Fibroblast of villous mesenchyme (primary cell): ENCODE measurements at regions not wholly inside any gene's neighbourhood (a gene's known extent, or its start where the extent isn't known, plus 50 kb on each side); places are given as distances from the start of the nearest gene placed in this dataset.
A peak's percentile ranks its signal among the peaks of the same experiment; 100 is the strongest.

ENCODE experiments used
- DNase-seq: peaks from one replicate; pipeline ENCODE4 v3.0.0-alpha.2; 2010; ENCODE audit warnings: low read depth
- H3K4me3 ChIP-seq: 2 replicates; pipeline ENCODE4 v1.5.1; 2011; ENCODE audit warnings: low read depth, mild to moderate bottlenecking, low read length
- TF ChIP-seq, protein P1 (sequence below): IDR thresholded peaks from 2 replicates; pipeline ENCODE4 v1.5.1; 2012; ENCODE audit warnings: low read depth, mild to moderate bottlenecking, low read length; ENCODE audit not compliant: insufficient read depth

DNA sequence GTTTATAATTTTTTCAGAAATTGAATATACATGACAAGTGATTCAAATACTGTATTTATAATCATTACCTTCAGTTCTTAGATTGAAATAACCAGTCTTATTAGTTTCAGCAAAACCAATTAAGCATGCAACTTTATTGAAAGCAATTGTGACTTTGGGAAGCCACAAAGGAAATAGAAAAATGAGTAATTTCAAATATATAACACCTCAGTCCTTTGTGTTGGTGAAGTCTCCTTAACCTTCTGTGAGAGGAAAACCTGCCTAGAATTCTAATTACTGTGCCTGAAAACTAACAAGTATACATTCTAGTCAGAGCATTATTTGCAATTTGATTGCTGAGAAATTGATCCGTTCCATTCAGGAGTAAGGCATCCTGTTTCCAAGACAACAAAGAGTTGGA, 95.8 kb downstream of the S1PR1 start:
- TF ChIP-seq, protein P1, sequence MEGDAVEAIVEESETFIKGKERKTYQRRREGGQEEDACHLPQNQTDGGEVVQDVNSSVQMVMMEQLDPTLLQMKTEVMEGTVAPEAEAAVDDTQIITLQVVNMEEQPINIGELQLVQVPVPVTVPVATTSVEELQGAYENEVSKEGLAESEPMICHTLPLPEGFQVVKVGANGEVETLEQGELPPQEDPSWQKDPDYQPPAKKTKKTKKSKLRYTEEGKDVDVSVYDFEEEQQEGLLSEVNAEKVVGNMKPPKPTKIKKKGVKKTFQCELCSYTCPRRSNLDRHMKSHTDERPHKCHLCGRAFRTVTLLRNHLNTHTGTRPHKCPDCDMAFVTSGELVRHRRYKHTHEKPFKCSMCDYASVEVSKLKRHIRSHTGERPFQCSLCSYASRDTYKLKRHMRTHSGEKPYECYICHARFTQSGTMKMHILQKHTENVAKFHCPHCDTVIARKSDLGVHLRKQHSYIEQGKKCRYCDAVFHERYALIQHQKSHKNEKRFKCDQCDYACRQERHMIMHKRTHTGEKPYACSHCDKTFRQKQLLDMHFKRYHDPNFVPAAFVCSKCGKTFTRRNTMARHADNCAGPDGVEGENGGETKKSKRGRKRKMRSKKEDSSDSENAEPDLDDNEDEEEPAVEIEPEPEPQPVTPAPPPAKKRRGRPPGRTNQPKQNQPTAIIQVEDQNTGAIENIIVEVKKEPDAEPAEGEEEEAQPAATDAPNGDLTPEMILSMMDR, result no peak
- H3K4me3 ChIP-seq, result no peak overlapping the region
- DNase-seq, result no peak

DNA sequence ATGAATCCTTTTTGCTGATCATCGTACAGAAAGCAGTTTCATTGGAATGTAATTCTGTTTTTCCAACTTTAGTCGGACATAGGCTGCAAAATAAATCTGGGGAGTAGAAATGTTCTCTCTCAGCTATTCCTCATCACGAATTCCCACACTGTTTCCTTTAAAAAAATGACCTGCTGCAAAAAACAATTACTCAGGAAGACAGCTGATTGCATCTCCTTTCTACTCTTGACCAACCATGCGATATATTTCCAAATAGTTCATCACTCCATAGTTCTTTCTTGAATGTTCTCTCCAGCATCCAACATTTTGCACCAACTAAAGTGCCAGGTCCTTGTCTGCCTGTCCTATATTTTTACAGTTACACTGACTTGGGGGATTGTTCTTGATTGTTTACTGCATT, 96.4 kb downstream of the S1PR1 start:
- TF ChIP-seq, protein P1, result no peak
- no peak overlapping the region for H3K4me3 ChIP-seq
- no peak for DNase-seq

DNA sequence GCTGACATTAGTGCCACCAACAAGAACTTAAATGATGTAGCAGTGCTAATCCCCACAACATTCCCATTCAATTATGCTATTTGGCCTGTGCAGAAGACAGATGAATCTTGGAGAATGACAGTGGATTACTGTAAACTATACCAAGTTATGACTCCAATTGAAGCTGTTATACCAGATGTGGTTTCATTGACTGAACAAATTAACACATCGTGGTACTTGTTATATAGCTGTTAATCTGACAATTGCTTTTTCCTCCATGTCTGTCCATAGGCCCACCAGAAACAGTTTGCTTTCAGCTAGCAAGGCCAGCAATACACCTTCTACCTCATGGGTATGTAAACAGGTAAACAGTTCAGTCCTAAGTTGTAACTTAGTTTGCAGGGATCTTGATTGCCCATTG, 101.1 kb downstream of the S1PR1 start:
- DNase-seq, result no peak
- TF ChIP-seq, protein P1, result no peak
- no peak overlapping the region for H3K4me3 ChIP-seq

DNA sequence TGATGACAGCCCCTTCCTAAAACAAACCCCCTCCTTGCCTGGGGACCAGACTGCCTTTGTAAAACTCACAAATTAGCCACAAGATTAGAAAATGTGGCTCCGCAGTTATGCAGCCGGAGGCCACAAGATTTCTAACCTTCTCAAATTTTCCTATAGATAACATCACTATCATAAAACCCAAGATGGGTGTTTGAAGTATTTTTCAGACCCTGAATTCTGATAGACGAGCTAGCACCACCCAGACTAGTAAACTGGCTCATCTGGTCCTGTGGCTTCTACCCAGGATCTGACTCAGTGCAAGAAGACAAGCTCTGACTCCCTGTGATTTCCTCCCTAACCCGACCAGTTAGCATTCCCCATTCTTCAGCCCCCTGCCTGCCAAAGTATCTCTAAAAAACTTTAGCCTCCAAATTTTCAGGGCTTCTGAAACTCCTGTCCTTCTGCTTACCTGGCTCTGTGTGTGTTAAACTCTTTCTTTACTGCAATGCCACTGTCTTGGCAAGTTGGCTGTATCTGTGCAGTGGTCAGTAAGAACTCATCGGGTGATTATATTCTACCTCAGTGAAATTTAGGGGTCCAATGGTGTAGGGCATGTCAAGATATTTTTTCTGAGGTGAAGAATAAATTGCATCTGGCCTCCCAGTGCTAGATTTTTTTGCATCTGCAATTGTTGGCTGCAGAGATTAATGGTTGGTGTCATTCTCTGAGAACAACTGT, 102.1 kb downstream of the S1PR1 start:
- TF ChIP-seq, protein P1, result no peak
- H3K4me3 ChIP-seq, result no peak overlapping the region
- no peak for DNase-seq

DNA sequence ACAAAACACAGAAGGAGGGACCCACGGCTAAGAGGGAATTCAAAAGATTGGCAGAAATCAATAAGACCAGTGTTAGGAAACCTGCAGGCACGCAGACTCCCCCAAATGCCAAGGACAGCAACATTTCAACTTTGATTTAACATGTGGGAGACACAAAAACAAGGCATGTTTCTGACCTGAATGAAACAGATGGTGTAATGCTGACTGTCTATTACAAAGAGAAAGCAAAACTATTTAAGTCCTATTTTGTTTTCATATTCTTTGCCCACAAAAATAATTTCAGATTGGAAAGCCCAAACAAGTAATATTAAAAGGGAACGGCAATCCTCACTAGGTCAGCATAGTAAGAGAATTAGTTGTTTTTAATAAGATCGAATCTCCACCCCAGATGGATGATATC, 107.9 kb downstream of the S1PR1 start:
- H3K4me3 ChIP-seq, result peak overlapping the region; percentile 16
- DNase-seq, result peak; percentile 44
- TF ChIP-seq, protein P1, result no peak

DNA sequence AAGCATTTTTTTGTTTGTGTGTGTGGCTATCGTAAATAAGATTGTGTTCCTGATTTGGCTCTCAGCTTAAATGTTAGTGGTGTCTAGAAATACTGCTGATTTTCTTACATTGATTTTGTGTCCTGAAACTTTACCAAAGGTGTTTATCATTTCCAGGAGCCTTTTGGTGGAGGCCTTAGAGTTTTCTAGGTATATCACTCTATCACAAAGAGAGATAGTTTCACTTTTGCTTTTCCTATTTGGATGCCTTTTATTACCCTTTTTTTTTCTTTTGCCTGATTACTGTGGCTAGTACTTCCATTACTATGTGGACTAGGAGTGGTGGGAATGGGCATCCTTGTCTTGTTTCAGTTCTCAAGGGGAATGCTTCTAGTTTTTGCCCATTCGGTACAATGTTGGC, 109.6 kb downstream of the S1PR1 start:
- TF ChIP-seq, protein P1, result no peak
- no peak for DNase-seq

DNA sequence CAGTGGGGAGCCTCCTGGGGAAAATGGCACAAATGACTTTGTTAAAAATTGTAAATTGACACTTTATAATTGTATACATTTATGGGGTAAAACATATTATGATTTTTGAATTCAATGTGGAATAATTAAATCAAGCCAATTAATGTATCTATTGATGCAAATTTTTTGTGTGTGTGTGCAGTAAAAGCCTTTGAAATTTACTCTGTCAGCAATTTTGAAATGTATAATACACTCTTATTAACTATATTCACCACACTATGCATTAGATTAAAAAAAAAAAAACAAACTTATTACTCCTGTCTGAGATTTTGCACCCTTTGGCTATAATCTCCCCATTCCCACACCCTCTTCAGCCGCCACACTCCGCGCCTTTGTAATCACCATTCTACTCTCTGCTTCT, 119.2 kb downstream of the S1PR1 start:
- no peak for DNase-seq
- H3K4me3 ChIP-seq, result no peak overlapping the region
- TF ChIP-seq, protein P1, result no peak

More for the DNA sequence above, 109.6 kb downstream of the S1PR1 start:
- no peak overlapping the region for H3K4me3 ChIP-seq
